Right cardiac atrium (tissue), 5 donors: ENCODE measurements at regions not wholly inside any gene's neighbourhood (a gene's known extent, or its start where the extent isn't known, plus 50 kb on each side); places are given as distances from the start of the nearest gene placed in this dataset.

Experiments
- ATAC-seq, 2 donors: fragments of 200-7000 bp; cut with Tn5 transposase; one replicate each; pipeline versions ENCODE4 v1.8.0 to v1.9.1; 2020; ENCODE audit warnings: moderate library complexity in 2 of 2, mild to moderate bottlenecking in 1 of 2
- DNase-seq, 3 donors: peaks; one replicate each; pipeline ENCODE4 v3.0.0-alpha.2; 2020
- H3K27ac ChIP-seq: one replicate; pipeline ENCODE4 v1.5.1; 2013; ENCODE audit warnings: mild to moderate bottlenecking, low read length, control low read depth, moderate library complexity
- H3K27me3 ChIP-seq: one replicate; pipeline ENCODE4 v1.6.1; 2013; ENCODE audit not compliant: control insufficient read depth, insufficient read depth
- H3K4me1 ChIP-seq: one replicate; pipeline ENCODE4 v1.6.1; 2013; ENCODE audit warnings: low read length; ENCODE audit not compliant: control insufficient read depth, insufficient read depth
- H3K4me3 ChIP-seq: one replicate; pipeline ENCODE4 v1.5.1; 2013; ENCODE audit warnings: low read length, control low read depth
- H3K9me3 ChIP-seq: one replicate; pipeline ENCODE4 v1.6.1; 2013; ENCODE audit warnings: low read length; ENCODE audit not compliant: control insufficient read depth
- WGBS: extraction: QIAGEN DNeasy Blood & Tissue Kit; methylation state at CpG from one replicate; pipeline ENCODE4 v1.1.7; 2013; 5-methylcytosine and 5-hydroxymethylcytosine counted together
- intact Hi-C, 4 donors: fragments of 100-400 bp; cut with DNase I; formaldehyde crosslinking; loops; one replicate each; pipeline versions ENCODE4 v1.11.0 to v1.14.0; 2022 to 2023
- donor health status: healthy with polysubstance abuse.
- donor health status: DM: no; HTN: yes; CAD: no.
- donor health status: DM: no; HTN: no; CAD: no.
- donor health status: DM: no; HTN: yes; CAD: no; lungs with severe emphysema.
- donor health status: DM: yes; HTN: yes; CAD: no.

- ATAC-seq (no peak), DNase-seq (no peak)
- intact Hi-C loops = no loop called here
- H3K4me3 ChIP-seq = no peak overlapping the region
- 55% methylated on average over 6 of the region's 6 CpGs for WGBS
- H3K9me3 ChIP-seq = no peaks in the 10 kb centered on the region
- no peaks in the 10 kb centered on the region for H3K4me1 ChIP-seq
- H3K27me3 ChIP-seq = no peaks in the 10 kb centered on the region
- no peak overlapping the region for H3K27ac ChIP-seq
These were observed 92.3 kb downstream of the GC start for GRCh38 chr4:71691416-71692073.

- Histone ChIP-seq H3K9me3 (no peaks in the 10 kb centered on the region), H3K4me1 (no peaks in the 10 kb centered on the region), H3K4me3 (no peak overlapping the region), H3K27me3 (no peaks in the 10 kb centered on the region), H3K27ac (no peak overlapping the region)
- DNase-seq (no peak), ATAC-seq (no peak)
- 89% methylated on average over 4 of the region's 4 CpGs for WGBS
- intact Hi-C loops = no loop called here
These were observed 94.1 kb downstream of the GC start for GRCh38 chr4:71689822-71690221.

DNA sequence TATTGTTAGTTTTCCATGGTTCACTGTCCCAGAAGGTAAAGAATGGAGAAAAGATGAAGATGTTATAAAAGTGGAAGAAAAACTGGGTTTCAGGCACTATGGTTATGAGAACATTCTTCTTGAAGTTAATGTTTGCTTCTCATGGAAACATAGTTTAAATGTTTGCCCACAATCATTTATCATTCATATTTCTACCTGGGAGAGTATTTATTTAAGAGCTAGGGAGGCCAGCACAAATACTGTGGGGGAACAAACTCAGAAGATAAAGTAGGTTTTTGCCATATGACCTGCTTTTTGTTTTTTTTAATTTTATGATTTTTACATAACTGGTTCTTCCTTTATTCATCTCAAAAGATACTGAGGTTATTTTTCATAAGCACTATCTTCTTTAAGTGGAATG lies 96.8 kb downstream of the GC start:
- Histone ChIP-seq H3K9me3 (no peaks in the 10 kb centered on the region), H3K4me1 (no peaks in the 10 kb centered on the region), H3K27me3 (no peaks in the 10 kb centered on the region), H3K4me3 (no peak overlapping the region), H3K27ac (no peak overlapping the region)
- ATAC-seq (no peak), DNase-seq (no peak)
- intact Hi-C loops = no loop called here

GRCh38 chr4:71685975-71686374 lies 97.9 kb downstream of the GC start:
- Histone ChIP-seq H3K9me3 (no peaks in the 10 kb centered on the region), H3K4me3 (no peak overlapping the region), H3K4me1 (no peaks in the 10 kb centered on the region), H3K27ac (no peak overlapping the region), H3K27me3 (no peaks in the 10 kb centered on the region)
- intact Hi-C loops = no loop called here
- WGBS = 54% methylated on average over 1 of the region's 1 CpG
- no peak for ATAC-seq
- DNase-seq = no peak

GRCh38 chr4:71683309-71683708 lies 100.6 kb downstream of the GC start:
- Histone ChIP-seq H3K4me1 (no peaks in the 10 kb centered on the region), H3K27me3 (peaks cover under 1% of the 10 kb centered on the region), H3K9me3 (no peaks in the 10 kb centered on the region), H3K27ac (no peak overlapping the region), H3K4me3 (no peak overlapping the region)
- DNase-seq (peak in 2 of 3 donors; percentile 10 to 52), ATAC-seq (no peak)
- 70% methylated on average over 4 of the region's 4 CpGs for WGBS
- intact Hi-C loops = no loop called here

GRCh38 chr4:71680706-71681105 lies 103.2 kb downstream of the GC start:
- intact Hi-C loops = no loop called here
- peaks cover 2% of the 10 kb centered on the region for H3K27me3 ChIP-seq
- DNase-seq (no peak), ATAC-seq (no peak)
- no peaks in the 10 kb centered on the region for H3K4me1 ChIP-seq
- no peak overlapping the region for H3K4me3 ChIP-seq
- WGBS = 57% methylated on average over 1 of the region's 1 CpG
- H3K9me3 ChIP-seq = no peaks in the 10 kb centered on the region
- no peak overlapping the region for H3K27ac ChIP-seq

DNA sequence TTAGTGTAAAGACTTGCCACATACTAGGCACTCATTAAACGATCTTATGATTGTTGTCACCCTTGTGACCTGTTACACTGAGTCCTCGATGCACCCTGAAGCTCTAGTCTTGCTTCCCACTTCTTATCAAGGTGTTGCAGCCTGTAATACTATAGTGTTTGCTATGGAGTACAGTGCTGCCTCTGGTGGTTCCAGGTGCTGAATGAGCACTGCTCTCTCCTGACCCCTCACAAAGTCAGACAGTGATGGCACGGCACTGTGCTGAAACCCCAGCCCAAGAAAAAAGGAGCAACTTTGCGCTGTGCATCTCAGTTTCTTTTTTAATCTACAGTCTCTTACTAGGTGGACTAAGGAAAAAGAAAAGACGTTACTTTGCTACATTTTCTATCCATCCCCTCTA lies 106.3 kb downstream of the GC start:
- peaks cover 2% of the 10 kb centered on the region for H3K27me3 ChIP-seq
- no peaks in the 10 kb centered on the region for H3K4me1 ChIP-seq
- no peaks in the 10 kb centered on the region for H3K9me3 ChIP-seq
- DNase-seq = no peak
- H3K27ac ChIP-seq = no peak overlapping the region
- intact Hi-C loops = no loop called here
- no peak for ATAC-seq
- H3K4me3 ChIP-seq = no peak overlapping the region
- 72% methylated on average over 5 of the region's 5 CpGs for WGBS

- H3K9me3 ChIP-seq = no peaks in the 10 kb centered on the region
- intact Hi-C loops = no loop called here
- ATAC-seq (no peak), DNase-seq (no peak)
- H3K4me1 ChIP-seq = no peaks in the 10 kb centered on the region
- H3K27ac ChIP-seq = no peak overlapping the region
- 95% methylated on average over 1 of the region's 1 CpG for WGBS
- no peak overlapping the region for H3K4me3 ChIP-seq
- no peaks in the 10 kb centered on the region for H3K27me3 ChIP-seq
These were observed 114.6 kb downstream of the GC start for GRCh38 chr4:71669291-71669690.

- Histone ChIP-seq H3K4me1 (no peaks in the 10 kb centered on the region), H3K27ac (no peak overlapping the region), H3K9me3 (no peaks in the 10 kb centered on the region), H3K4me3 (no peak overlapping the region), H3K27me3 (no peaks in the 10 kb centered on the region)
- ATAC-seq (no peak), DNase-seq (no peak)
- WGBS = 67% methylated on average over 4 of the region's 4 CpGs
- intact Hi-C loops = no loop called here
These were observed 118.5 kb downstream of the GC start for GRCh38 chr4:71665358-71665757.

DNA sequence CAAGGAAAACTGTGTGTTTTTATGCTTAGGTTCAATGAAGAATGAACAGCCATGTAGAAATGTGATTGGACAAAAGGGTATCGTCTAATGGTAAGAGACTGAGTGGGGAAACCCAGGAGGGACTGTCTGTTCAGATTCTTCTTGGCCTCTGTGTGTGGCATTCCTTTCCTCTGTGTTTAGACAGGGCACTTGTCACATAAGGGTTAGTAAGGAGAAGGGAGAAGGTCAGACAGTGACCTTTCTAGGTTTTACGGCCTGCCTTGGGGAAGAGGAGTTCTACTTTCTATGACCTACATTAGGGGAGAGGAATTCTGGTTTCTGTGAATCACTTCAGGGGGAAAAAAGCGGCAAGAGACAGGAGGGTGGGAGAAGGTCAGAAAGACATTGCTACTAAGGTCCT lies 119.5 kb downstream of the GC start:
- WGBS = 71% methylated on average over 3 of the region's 3 CpGs

GRCh38 chr4:71663780-71664179 lies 120.1 kb downstream of the GC start:
- no peaks in the 10 kb centered on the region for H3K27me3 ChIP-seq
- 73% methylated on average over 2 of the region's 2 CpGs for WGBS
- H3K4me1 ChIP-seq = no peaks in the 10 kb centered on the region
- H3K4me3 ChIP-seq = no peak overlapping the region
- no peaks in the 10 kb centered on the region for H3K9me3 ChIP-seq
- intact Hi-C loops = no loop called here
- no peak overlapping the region for H3K27ac ChIP-seq
- DNase-seq (no peak), ATAC-seq (no peak)

More for the DNA sequence above, 119.5 kb downstream of the GC start:
- Histone ChIP-seq H3K27me3 (no peaks in the 10 kb centered on the region), H3K27ac (no peak overlapping the region), H3K4me1 (no peaks in the 10 kb centered on the region), H3K4me3 (no peak overlapping the region), H3K9me3 (no peaks in the 10 kb centered on the region)
- intact Hi-C loops = no loop called here
- DNase-seq (no peak), ATAC-seq (no peak)

- no peaks in the 10 kb centered on the region for H3K9me3 ChIP-seq
- 77% methylated on average over 2 of the region's 2 CpGs for WGBS
- no peak overlapping the region for H3K4me3 ChIP-seq
- intact Hi-C loops = no loop called here
- ATAC-seq = no peak
- DNase-seq = no peak
- H3K4me1 ChIP-seq = no peaks in the 10 kb centered on the region
- no peaks in the 10 kb centered on the region for H3K27me3 ChIP-seq
- no peak overlapping the region for H3K27ac ChIP-seq
These were observed 123.9 kb downstream of the GC start for GRCh38 chr4:71659979-71660378.
